Pancreas (tissue), 10 donors: ENCODE measurements at regions not wholly inside any gene's neighbourhood (a gene's known extent, or its start where the extent isn't known, plus 50 kb on each side); places are given as distances from the start of the nearest gene placed in this dataset.

Experiments
- ATAC-seq, 4 donors: fragments of 200-7000 bp; cut with Tn5 transposase; one replicate each; pipeline versions ENCODE4 v1.8.0 to v1.9.1; 2020; ENCODE audit warnings: mild to moderate bottlenecking in 4 of 4, moderate library complexity in 4 of 4
- DNase-seq, 6 donors: peaks; one replicate each; pipeline ENCODE4 v3.0.0-alpha.2; 2020
- FAIRE-seq: peaks from 2 replicates; lab custom pipeline; 2012; peaks lifted over from hg19 to GRCh38; lab: Jason Lieb, UNC
- H3K27ac ChIP-seq, 4 donors: fragments of 200-600 bp; sonication (generic); 1 replicate in 3 of 4; 2 replicates in 1 of 4; pipeline versions ENCODE4 v1.5.0 to v1.8.0; 2020
- H3K27me3 ChIP-seq, 4 donors: fragments of 200-600 bp; one replicate each; pipeline ENCODE4 v1.8.0; 2021
- H3K36me3 ChIP-seq, 3 donors: fragments of 200-600 bp; sonication (generic) in 1 of 3; one replicate each; pipeline versions ENCODE4 v1.5.0 to v1.8.0; 2020 to 2021
- H3K4me1 ChIP-seq, 3 donors: fragments of 200-600 bp; one replicate each; pipeline ENCODE4 v1.8.0; 2021
- H3K4me3 ChIP-seq, 4 donors: fragments of 200-600 bp; sonication (generic) in 2 of 4; one replicate each; pipeline versions ENCODE4 v1.5.0 to v1.8.0; 2020 to 2021
- H3K9me3 ChIP-seq, 4 donors: fragments of 200-600 bp; one replicate each; pipeline ENCODE4 v1.8.0; 2021
- whole genome bisulfite sequencing, 2 donors: extraction: QIAGEN DNeasy Blood & Tissue Kit; methylation state at CpG; one replicate each; pipeline ENCODE4 v1.1.7; 2013; 5-methylcytosine and 5-hydroxymethylcytosine counted together
- intact Hi-C, 3 donors: fragments of 100-400 bp; cut with DNase I; formaldehyde crosslinking; loops; one replicate each; pipeline versions ENCODE4 v1.11.1 to v1.14.2; 2022
- TF ChIP-seq, protein P1 (sequence below), 4 donors: fragments of 200-600 bp; sonication (generic) in 3 of 4; IDR thresholded peaks; one replicate each; pipeline versions ENCODE4 v1.5.0 to v1.8.0; 2021; ENCODE audit warnings: antibody characterized with exemption in 4 of 4
- donor health status: healthy with polysubstance abuse.
- donor health status: DM: no; HTN: no; CAD: no; lungs with moderate emphysema.
- donor health status: DM: no; HTN: no; CAD: no.
- donor health status: control.
- donor health status: control.
- donor health status: Bipolar disorder and iron deficiency.
- donor health status: DM: yes; HTN: yes; CAD: no.
- donor health status: DM: no; HTN: no; CAD: no.
- donor health status: DM: no; HTN: no; CAD: no.
- donor health status: DM: yes; HTN: yes; CAD: no.

- TF ChIP-seq, protein P1, sequence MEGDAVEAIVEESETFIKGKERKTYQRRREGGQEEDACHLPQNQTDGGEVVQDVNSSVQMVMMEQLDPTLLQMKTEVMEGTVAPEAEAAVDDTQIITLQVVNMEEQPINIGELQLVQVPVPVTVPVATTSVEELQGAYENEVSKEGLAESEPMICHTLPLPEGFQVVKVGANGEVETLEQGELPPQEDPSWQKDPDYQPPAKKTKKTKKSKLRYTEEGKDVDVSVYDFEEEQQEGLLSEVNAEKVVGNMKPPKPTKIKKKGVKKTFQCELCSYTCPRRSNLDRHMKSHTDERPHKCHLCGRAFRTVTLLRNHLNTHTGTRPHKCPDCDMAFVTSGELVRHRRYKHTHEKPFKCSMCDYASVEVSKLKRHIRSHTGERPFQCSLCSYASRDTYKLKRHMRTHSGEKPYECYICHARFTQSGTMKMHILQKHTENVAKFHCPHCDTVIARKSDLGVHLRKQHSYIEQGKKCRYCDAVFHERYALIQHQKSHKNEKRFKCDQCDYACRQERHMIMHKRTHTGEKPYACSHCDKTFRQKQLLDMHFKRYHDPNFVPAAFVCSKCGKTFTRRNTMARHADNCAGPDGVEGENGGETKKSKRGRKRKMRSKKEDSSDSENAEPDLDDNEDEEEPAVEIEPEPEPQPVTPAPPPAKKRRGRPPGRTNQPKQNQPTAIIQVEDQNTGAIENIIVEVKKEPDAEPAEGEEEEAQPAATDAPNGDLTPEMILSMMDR (IDR thresholded peaks at IDR 0.05): no peak
- intact Hi-C loops: no loop called here
- H3K27ac ChIP-seq: no peak overlapping the region
- FAIRE-seq (no peak), ATAC-seq (no peak), DNase-seq (no peak)
- H3K4me1 ChIP-seq: no peaks in the 10 kb centered on the region
- no peaks in the 10 kb centered on the region for H3K27me3 ChIP-seq
- no peaks in the 10 kb centered on the region for H3K9me3 ChIP-seq
- no peak overlapping the region for H3K4me3 ChIP-seq
- H3K36me3 ChIP-seq: no peaks in the 10 kb centered on the region
Observed at GRCh38 chr13:85287528-85287927, 511.7 kb downstream of the SLITRK6 start.

DNA sequence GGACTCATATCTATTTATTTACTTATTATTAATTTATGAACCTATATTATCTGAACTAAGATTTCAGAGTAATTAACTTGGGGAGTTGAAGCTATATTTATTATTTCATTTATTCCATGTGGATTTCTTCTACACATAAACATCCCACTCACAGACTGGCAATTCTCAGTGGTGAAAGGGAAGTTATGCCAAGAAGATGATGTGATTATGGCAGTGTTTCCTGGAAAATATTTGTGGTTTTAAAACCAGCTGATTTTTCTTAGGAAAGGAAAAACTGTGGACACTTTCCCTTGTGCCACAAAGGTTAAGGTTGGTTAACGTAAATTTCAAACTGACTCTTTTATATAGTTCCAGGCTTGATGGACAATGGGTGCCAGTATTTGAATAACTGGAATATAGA is 513.1 kb downstream of the SLITRK6 start:
- Histone ChIP-seq H3K36me3 (no peaks in the 10 kb centered on the region), H3K4me3 (no peak overlapping the region), H3K27me3 (no peaks in the 10 kb centered on the region), H3K9me3 (no peaks in the 10 kb centered on the region), H3K4me1 (no peaks in the 10 kb centered on the region), H3K27ac (no peak overlapping the region)
- no peak for FAIRE-seq
- TF ChIP-seq, protein P1 (IDR thresholded peaks at IDR 0.05): no peak
- intact Hi-C loops: no loop called here
- 65 to 97% methylated on average over 1 of the region's 1 CpG for WGBS, 2 donors
- ATAC-seq: no peak
- DNase-seq: no peak

DNA sequence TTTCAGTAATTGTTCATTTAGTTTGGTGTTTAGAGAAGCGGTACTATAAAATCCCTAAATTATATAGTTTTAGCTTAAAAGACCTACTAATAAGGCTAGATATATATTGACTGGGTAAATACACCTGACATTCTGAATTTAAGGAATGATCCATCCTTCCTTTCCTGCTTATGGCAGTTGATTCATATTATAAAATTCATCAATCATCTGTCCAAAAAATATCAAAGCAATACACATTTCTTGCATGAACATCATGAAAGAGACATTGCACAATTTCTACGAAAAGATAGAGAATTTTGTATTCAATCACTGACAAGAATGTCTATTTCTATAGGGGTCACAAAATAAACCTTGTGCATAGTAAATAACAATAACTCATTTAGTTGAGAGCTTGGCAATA is 514.9 kb downstream of the SLITRK6 start:
- TF ChIP-seq, protein P1 (IDR thresholded peaks at IDR 0.05): no peak
- H3K4me1 ChIP-seq: no peaks in the 10 kb centered on the region
- H3K4me3 ChIP-seq: no peak overlapping the region
- WGBS, 2 donors: 65 to 77% methylated on average over 2 of the region's 2 CpGs
- no peak overlapping the region for H3K27ac ChIP-seq
- no peaks in the 10 kb centered on the region for H3K36me3 ChIP-seq
- ATAC-seq (no peak), DNase-seq (no peak), FAIRE-seq (no peak)
- H3K9me3 ChIP-seq: no peaks in the 10 kb centered on the region
- intact Hi-C loops: no loop called here
- H3K27me3 ChIP-seq: no peaks in the 10 kb centered on the region

DNA sequence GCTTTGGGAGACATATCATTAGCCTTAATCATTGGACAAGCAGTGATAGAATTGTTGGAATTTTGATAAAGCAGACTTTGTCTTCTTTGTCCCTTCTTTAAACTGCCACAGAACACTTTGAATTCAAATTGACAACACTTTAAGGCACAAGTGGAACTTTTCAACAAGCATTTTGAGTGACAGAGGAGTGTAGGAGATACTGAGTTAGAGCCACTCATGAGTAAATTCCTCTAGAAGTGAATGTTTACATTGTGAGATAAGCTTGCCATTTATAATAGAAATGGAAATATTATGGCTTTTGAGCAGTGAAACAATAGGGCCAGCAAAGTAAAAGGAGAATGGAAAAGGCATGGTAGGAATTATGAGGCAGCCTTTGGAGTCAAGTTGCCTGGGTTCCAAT is 515.8 kb downstream of the SLITRK6 start:
- FAIRE-seq: no peak
- Histone ChIP-seq H3K27ac (no peak overlapping the region), H3K36me3 (no peaks in the 10 kb centered on the region), H3K4me1 (no peaks in the 10 kb centered on the region), H3K4me3 (no peak overlapping the region), H3K9me3 (no peaks in the 10 kb centered on the region), H3K27me3 (no peaks in the 10 kb centered on the region)
- intact Hi-C loops: no loop called here
- no peak for ATAC-seq
- TF ChIP-seq, protein P1 (IDR thresholded peaks at IDR 0.05): no peak
- DNase-seq: no peak

GRCh38 chr13:85282876-85283275 is 516.3 kb downstream of the SLITRK6 start:
- H3K9me3 ChIP-seq: no peaks in the 10 kb centered on the region
- no peaks in the 10 kb centered on the region for H3K27me3 ChIP-seq
- FAIRE-seq (no peak), DNase-seq (no peak), ATAC-seq (no peak)
- H3K27ac ChIP-seq: no peak overlapping the region
- TF ChIP-seq, protein P1 (IDR thresholded peaks at IDR 0.05): no peak
- WGBS, 2 donors: 36 to 44% methylated on average over 2 of the region's 2 CpGs
- intact Hi-C loops: no loop called here
- no peaks in the 10 kb centered on the region for H3K36me3 ChIP-seq
- no peak overlapping the region for H3K4me3 ChIP-seq
- no peaks in the 10 kb centered on the region for H3K4me1 ChIP-seq
